ENCODE measurements at regions not wholly inside any gene's neighbourhood (a gene's known extent, or its start where the extent isn't known, plus 50 kb on each side); places are given as distances from the start of the nearest gene placed in this dataset.
"Not testable (repeated sequence)": the region's sequence is repeated elsewhere in the genome, so short reads cannot be mapped to it uniquely, and the experiment has no call there.

DNA sequence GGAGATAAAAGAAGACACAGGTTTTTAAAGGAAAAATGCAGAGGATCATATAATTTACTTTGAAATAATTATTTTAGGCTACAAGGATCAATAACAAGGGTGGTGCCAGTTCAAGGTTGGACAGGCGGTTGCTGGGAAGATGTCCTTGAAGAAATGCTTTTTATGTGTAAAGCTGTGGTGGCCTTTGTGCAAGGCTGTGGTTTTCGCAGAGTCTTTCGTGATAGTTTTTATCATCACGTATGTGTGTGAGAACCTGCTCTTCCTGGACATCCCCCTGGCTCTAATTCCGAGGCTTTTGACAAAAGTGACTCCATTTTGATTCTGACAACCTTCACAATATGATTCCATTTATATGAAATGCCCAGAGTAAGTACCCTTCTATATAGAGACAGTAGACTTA lies 85.8 kb upstream of the COG2 start:
- no peak overlapping the region for H3K27ac ChIP-seq
- TF ChIP-seq, protein P1, sequence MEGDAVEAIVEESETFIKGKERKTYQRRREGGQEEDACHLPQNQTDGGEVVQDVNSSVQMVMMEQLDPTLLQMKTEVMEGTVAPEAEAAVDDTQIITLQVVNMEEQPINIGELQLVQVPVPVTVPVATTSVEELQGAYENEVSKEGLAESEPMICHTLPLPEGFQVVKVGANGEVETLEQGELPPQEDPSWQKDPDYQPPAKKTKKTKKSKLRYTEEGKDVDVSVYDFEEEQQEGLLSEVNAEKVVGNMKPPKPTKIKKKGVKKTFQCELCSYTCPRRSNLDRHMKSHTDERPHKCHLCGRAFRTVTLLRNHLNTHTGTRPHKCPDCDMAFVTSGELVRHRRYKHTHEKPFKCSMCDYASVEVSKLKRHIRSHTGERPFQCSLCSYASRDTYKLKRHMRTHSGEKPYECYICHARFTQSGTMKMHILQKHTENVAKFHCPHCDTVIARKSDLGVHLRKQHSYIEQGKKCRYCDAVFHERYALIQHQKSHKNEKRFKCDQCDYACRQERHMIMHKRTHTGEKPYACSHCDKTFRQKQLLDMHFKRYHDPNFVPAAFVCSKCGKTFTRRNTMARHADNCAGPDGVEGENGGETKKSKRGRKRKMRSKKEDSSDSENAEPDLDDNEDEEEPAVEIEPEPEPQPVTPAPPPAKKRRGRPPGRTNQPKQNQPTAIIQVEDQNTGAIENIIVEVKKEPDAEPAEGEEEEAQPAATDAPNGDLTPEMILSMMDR (conservative IDR thresholded peaks at IDR 0.05) = no peak
- no peak for TF ChIP-seq ZFX (IDR thresholded peaks at IDR 0.05)

DNA sequence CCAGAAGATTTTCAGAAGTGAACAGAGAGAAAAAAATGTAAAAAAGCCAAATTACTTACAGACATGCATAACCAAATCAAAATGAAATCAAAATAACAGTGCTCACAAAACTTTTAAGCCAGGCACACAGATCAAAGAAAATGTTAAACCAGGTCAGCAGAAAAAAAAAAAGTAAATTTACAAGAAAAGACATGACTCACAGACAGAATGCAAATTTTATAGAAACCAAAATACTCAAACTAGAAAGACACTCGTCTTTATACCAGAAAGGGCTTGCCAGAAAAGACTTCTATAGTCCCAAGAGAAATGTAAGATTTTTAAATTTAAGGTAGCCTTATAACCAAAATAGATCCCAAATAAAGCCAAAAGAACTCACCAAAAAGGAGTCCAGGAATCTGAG lies 86.5 kb upstream of the COG2 start:
- no peak overlapping the region for H3K27ac ChIP-seq
- TF ChIP-seq, protein P1 (conservative IDR thresholded peaks at IDR 0.05) = no peak
- no peak for TF ChIP-seq ZFX (IDR thresholded peaks at IDR 0.05)

DNA sequence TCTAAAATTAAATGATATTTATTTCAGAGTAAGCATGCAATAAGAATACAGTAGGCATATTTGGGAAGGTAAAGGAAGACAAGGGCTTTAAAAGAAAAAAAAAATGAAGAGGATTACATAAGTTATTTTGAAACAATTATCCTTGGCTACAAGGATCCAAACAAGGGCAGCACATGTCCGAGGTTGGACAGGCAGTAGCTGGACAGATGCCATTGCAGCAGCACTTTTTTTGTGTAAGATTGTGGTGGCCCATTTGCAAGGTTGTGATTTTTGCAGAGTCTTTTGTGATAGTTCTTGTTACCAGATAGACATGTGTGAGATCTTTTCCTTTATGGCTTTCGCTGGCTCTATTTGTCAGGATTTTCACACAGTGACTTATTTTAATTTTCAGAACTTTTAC lies 89.4 kb upstream of the COG2 start:
- TF ChIP-seq ZFX (IDR thresholded peaks at IDR 0.05) = no peak
- TF ChIP-seq, protein P1 (conservative IDR thresholded peaks at IDR 0.05) = no peak
- H3K27ac ChIP-seq = no peak overlapping the region

DNA sequence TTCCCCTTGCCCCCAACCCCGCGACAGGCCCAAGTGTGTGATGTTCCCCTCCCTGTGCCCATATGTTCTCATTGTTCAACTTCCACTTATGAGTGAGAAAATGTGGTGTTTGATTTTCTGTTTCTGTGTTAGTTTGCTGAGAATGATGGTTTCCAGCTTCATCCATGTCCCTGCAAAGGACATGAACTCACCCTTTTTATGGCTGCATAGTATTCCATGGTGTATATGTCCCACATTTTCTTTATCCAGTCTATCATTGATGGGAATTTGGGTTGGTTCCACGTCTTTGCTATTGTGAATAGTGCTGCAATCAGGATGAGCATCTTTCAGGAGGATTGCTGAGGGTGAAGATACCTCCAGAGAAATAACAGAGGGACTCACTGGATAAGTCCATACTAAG lies 91.3 kb upstream of the COG2 start:
- H3K27ac ChIP-seq = not testable (repeated sequence)

DNA sequence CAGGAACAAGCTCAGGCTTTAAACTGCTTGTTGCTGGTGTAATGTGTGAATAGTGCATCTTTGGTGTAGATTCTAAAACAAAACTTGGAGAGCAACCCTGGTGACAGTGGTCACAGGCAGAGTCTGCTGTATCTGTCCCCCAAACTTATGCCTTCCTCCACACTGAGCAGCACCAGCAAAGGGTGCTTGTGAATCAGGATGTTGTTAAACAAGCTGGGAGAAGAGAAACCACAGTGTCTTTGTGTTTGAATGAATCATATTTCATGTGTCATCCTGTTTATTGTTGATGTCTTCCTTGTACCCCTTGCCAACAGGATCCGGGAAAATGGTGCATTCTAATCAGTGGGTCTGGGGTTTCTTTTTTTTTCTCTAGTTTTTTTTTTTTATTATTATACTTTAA lies 91.9 kb upstream of the COG2 start:
- no peak overlapping the region for H3K27ac ChIP-seq
- TF ChIP-seq, protein P1 (conservative IDR thresholded peaks at IDR 0.05) = no peak

DNA sequence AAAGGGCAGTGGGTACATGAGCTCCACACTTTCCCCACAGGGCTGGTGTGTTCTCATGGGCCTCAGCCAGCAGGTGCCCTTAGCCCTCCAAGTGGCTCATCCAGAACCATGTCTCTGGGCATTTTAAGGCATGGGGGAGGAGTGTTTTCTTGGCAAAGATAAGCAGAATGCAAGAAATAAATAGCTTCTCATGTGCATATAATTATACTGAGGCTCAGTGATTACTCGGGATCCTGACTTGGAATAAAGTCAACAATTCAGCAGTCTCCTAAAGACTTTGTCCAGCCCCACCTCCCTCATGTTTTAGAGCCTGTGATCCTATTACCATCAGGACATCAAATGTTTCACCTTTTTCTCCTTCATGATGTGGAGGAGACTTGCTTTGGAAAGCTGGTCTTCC lies 92.7 kb upstream of the COG2 start:
- H3K27ac ChIP-seq = no peak overlapping the region
- TF ChIP-seq ZFX (IDR thresholded peaks at IDR 0.05) = no peak
- TF ChIP-seq, protein P1 (conservative IDR thresholded peaks at IDR 0.05) = no peak

DNA sequence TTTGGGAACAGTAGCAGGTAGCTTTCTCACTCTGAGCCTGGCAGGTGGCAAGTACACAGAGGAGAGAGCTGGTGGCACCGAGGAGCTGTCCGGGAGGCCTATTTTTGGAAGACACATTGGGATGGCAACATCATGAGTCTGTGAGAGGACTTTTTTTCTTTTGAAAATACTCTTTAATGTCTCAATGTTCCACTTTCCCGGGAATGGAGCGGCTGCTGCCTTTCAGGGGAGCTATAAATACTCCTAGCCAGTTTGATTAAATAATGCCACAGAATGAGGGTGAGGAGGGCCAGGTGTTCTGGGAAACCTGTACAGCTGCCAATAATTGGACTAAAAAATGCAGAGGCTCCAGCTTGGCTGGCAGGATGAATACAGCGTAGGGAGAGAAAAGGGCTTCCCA lies 93.3 kb upstream of the COG2 start:
- no peak overlapping the region for H3K27ac ChIP-seq
- TF ChIP-seq, protein P1 (conservative IDR thresholded peaks at IDR 0.05) = no peak
- no peak for TF ChIP-seq ZFX (IDR thresholded peaks at IDR 0.05)

DNA sequence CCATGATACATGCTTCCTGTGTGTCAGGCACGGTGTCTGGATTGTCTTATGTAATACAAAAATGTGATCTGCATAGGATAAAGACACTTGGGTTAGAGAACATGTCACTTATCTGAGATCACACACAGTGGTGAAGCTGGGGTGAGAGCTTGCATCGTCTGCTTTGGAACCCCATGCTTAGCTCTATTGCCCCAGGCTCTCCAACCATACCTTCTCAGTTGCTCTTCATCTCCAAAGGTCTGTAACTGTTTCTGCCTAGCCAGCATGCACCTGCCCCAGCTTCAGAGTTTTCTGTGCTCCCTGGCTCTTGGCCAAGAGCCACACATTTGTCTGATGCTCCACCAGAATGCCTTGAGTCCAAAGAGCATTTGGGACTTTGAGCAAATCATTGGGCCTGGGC lies 93.9 kb upstream of the COG2 start:
- H3K27ac ChIP-seq = no peak overlapping the region
- TF ChIP-seq ZFX (IDR thresholded peaks at IDR 0.05) = no peak
- TF ChIP-seq, protein P1 (conservative IDR thresholded peaks at IDR 0.05) = no peak
